GM18867 (cell line): ENCODE measurements at regions not wholly inside any gene's neighbourhood (a gene's known extent, or its start where the extent isn't known, plus 50 kb on each side); places are given as distances from the start of the nearest gene placed in this dataset.

Source experiments
- ATAC-seq: cut with Tn5 transposase; IDR thresholded peaks from one replicate; pipeline ENCODE4 v1.9.1; 2021; ENCODE audit warnings: mild to moderate bottlenecking, moderate library complexity; ENCODE audit not compliant: unreplicated experiment

DNA sequence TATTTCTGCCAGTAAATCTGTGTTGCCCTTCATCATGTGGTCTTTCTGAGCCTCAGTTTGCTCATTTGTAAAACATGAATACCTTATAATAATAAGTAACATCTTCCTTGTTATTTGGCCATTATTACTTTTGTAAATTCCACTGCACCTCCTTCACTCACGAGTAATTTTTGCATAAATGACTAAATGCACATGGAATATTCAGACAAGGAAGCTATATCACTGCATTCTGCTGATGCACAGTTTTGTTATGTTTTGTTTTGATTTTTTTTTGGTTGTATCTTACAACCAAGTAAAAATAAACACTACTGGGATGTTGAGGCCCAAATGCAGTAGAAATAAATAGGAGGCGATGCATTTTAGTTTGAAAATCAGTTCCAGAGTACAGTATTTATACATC is 185.3 kb upstream of the POU3F3 start:
- no peak for ATAC-seq

DNA sequence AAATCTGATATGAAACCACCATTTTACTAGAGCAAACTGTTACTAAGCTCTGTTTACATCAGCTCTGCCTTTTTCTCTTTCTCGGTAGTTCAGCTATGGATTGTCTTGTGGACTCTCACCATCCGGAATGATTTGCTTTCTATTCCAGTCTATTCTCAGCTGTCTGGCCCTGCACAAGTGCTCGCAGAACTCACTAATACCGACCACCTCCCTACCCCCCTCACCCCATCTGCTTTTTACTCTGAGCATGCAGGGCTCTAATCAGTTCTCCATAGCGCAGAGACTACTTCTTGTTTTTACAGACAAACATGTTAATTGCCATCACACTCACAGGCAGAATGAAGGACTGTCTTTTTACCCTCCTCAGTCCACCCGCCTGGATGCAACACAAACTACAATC is 180.7 kb upstream of the POU3F3 start:
- ATAC-seq = no peak

DNA sequence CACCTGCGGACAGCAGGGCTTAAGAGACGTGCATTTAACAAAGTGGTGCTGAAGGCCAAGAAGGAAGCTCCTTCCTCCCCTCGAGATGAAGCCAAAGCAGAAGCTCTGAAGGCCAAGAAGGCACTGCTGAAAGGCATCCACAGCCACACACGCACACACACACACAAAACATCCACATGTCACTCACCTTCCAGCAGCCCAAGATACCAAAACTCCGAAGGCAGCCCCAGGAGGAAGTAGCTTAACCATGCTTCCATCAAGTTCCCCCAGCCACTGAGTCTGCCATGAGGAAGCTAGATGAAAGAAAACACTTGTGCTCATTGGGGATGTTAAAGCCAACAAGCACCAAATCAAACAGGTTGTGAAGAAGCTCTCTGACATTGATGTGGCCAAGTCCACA is 175.7 kb upstream of the POU3F3 start:
- ATAC-seq = no peak

DNA sequence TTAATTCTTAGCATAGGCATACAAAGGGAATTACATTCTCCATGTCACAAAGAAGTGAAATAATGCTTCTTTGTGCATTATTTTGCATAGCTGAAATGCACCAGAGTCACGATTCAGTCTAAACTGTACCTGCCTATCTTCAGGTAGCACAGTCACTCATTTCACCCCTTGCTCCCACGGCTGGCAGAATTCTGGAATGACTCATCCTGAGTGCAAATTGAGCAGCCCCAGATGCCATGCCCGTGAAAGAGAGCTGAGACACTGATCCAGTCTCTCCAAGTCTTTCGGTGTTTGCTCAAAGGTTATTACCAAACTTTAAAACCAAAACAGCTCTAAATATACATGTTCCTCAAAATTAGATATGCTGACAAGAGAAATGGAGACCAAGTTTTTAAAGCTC is 168.3 kb upstream of the POU3F3 start:
- no peak for ATAC-seq

DNA sequence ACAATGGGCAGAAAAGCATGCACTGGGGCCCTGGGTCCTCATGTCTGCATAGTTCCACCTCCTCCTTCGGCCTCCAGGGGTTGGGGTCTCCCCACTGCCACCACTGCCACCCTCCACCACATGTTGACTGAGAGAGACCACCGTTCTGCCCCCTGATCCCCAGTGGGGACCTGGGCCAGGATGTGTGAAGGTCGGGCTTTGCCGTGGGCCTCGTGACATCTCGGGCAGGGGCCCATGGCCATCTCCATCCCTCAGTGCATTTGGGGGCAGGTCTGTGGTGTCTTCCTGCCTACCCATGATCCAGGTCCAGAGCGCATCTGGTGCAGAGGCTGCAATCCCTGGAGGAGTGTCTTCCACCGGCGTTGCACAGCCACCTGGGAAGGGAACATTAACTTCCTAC is 166.8 kb upstream of the POU3F3 start:
- no peak for ATAC-seq

DNA sequence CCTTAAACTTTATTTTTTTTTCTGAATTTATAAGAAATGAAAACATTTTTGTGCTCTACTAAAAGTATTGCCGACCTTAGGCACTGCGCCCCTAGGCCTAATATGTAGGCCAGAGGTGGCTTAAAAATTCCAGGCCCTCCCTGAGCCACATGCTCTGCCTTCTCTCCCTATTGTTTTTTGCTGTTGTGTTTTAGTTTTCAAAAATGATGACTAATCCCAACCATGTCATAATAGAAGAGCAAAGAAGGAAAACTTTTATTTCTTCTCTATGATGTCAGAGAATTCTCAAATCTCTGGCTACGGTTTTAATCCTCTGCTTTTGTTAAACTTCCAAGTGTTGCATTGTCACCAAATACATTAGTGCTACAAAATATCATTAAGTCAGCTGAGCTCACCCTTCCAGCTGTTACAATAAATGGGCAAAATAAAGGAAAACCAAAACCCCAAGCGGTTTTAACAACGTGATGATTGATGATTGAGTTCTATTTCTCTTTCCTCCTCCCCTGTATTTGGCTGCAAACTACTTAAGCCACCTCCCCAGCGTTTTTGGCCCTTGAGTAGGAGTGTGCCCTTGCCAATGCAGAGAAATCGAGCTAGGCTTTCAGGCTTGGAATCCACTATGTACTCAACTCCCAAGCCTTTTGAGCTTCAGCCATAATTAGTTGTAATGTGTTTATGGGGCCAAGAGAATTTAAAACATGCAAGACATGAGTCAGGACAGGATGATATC is 163.5 kb upstream of the POU3F3 start:
- no peak for ATAC-seq

DNA sequence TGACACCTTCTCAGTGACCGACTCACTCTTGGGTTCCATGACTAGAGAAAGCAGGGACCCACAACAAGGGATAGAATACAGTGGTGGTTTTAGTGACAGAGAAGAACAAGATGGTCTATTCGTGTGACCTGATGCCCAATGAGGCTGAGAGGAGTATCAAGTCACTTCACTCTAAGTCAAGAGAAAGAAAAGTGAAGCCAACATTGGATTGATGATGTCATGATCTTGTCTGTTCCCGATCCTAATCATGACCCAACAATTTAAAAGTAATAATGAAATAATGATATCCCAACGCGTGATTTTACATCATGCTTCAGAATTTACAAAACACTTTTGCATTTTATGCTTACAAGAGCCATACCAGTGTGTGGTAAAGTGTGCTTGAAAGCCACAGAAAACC is 155.6 kb upstream of the POU3F3 start:
- no peak for ATAC-seq

DNA sequence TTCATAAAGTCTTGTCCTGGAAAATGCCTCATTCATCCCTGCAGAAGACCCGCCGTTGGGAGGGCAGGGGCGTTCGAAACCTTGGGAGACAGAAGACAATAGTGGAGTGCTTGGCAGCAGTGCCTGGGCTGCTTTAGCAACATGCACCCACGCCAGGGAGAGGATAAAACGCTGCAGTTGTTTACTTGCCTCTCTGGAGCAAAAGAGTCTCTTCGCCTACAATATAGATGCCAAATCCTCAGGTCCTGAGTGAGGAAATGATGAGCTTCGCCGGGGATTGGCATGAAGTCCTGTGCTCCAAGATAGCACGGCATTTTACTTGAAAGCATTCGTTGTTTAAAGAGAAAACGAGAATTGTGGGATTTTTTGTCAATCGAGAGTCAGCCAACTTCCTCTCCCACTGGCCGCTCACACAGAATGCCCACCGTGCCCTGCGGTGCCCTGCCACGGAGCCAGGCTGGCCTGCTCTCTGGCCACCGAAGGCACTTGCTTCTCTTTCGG is 152.5 kb upstream of the POU3F3 start:
- no peak for ATAC-seq

DNA sequence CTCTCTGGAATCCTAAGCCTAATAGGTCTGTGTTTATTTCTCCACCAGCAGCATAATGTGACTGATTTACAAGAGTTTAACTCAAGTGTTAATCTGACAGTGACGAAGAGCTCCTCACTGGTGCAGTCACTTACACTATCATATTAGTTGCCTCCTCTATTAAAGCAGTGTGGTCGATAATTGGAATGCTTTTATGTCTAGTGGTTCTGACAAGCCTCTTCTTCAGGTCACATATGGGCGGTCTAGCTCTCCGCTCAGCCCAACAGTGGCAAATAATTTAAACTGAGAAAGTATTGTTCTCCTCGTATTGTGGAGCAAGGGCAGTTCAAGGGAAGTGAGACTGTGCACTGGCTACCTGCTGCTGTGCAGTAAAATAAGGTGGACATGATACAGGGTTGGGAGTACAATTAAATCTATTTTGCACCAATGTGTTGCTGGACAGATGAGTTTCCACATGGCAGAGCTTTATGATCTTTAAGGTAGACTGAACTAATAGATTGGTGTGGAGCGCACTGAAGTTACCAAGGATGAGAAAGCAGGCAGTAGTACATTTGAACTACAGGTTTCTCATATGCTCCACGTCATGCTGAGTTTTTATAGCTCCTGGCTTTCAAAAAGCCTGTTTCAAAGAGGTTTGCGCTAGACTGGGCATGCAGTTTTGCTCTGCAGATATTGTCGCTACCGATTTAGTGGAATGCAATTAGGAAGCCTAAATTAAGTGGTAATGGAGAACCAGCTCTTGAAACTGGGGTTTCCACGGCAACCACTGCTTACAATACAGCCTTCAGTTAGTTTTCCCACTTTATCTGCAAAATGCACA is 151.7 kb upstream of the POU3F3 start:
- no peak for ATAC-seq

DNA sequence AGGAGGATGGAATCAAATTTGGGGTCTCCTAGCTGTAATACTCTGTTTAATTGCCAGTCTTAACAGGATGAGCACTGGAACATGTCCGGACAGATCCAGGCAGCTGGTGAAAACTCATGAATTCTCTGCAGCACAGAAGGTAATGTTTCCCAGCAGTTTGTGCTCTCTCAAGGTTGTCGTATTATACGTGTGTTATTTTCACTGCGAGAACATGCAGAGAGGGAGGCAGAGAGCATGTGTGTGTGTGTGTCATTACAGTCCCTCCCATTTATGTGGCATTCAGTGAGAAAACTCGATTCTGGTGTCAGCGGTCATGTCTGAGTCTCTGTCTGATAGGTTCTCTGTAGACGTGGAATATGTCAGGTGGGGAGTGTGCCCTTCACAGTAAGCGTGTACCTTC is 150.2 kb upstream of the POU3F3 start:
- ATAC-seq = no peak

DNA sequence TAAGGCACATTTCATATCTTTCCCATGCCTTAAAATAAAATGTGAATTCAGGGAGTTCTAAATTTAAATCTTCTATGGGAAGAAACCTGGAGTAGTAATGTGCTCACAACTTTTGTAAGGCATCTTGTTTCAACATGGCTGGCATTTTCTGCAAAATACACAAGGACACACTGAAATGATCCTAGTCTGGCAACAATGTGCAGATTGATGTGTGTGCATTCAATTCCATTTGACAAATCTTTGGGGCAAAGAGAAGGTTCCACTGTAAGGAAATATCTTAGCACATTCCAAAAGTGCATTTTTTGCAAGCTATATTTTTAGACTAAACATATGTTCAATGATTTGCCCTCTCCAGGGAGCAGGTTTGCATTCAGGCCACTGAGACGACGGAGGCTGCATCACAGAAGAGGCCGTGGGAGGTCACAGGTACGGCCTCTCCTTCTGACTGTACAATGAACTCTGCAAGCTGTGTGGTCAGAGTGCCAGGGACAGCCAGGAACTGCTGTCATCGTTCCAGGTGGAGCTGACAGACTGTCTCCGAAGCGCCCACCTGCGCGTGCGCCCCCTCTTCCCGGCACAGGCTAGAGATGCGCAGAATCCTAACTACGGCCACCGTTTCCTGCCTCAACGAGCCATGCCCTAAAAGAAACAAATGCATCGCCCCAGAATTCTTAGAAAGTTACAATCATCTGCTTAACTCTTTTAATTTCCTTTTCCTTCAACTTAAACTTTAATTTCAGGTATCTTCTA is 149.2 kb upstream of the POU3F3 start:
- ATAC-seq = no peak

DNA sequence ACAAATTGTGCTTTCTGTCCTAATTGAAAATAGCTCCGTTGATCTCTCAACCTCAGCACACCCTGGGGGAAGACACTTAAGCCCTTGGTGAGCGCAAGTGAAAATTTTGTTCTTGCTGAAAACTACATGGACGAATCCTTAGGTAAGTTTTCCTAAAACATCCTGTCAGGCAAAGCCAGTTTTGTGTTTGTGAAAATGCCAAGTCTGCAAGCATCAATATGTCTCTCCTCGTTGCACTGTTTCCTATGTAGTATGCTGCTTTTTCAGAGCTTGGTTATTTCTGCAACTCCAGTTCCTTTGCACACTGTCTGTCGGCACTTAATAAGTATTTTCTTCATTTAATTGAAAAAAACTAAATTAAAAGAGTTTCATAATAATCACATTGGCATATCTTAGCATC is 146.9 kb upstream of the POU3F3 start:
- no peak for ATAC-seq

DNA sequence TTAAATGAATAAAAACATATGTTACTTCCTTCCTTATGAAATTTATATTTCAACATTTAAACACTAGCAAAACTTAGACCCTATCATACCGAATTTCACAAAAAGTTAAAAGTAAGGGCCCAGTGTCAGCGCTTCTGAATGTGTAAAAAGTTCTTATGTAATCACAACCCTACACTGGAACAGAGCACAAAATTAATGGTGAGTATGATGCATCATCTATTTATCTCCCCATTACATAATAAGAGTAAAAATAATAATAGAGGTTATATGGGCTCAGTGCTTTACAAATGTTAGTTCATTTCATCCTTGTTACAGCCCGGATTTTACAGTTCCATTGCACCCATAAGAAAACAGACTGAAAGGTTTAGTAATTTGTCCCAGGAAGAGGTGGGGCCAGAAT is 144.9 kb upstream of the POU3F3 start:
- ATAC-seq = no peak

DNA sequence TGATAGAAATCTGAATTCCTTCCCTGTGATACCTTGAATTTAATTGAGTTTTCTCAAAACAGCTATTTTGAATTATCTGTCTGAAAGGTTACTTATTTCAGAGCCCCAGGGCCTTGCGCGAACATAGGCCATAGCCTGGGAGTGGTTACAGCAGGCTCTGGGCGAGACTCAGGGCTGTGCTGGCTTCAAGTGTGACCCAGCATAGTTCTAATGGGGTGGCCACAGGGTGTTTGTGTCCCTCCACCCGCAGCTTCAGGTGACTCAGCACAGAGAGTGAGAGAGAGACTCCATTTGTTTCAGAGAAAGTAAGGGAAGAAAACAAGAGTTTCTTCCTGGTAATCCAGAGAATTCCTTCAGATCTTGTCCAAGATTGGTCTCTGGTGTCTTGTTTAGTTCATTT is 137.9 kb upstream of the POU3F3 start:
- no peak for ATAC-seq

DNA sequence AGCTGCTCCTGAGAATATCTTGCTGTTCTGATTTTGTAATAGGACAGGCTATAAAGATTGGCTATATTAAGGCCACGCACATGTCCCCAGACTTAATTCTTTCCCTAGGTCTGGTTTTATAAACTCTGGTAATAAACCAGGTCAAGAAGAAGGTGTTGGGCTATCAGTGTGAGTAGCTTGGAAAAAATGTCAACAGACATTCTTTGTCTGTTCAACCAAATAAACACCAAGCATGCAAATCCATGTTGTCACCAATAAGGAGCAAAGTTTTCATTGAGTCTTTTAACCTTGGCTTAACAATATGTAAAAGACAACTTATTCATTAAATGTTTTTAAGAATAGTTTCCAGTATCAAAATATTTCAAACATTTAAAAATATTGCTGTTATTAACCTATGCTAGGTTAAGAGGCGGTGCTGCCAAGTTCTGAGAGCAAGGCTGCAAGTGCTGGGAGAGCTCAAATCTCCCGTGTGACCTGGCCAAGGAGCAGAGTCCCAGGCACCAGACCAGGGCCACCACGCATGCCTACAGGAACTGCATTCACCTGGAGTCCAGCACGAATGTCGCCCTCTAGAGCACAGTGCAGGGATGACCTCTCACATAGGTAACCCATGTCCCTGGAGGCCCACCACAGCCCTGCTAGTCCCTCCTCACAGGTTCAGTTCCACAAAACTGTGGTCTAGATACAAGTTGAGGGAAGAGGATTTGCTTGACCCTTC is 120.5 kb upstream of the POU3F3 start:
- peak; percentile 93 for ATAC-seq

DNA sequence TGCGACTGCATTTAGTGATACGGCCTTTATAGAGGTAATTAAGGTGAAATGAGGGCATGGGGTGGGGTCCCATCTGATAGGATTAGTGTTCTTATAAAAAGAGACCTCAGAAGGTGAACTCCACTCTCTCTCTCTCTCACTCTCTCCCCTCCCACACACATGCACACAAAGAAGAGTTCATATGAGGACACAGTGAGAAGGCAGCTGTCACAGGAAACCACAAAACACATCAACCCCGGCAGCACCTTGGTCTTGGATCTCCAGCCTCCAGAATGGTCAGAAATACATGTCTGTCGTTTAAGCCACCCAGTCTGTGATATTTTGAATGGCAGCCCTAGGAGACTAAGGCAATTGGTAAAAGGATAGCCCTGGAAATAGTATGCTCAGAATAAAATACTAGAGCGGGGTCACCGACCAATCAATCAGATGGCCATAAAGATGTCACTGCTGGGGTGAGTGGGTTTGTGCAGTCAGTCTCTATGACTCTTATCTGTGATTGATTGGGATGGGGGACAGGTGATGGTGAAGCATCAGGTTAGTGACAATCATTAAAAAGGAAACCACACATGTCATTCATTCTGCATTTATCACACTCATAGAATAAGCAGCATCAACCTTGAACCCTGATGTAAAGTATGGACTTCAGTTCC is 118.9 kb upstream of the POU3F3 start:
- ATAC-seq = peak; percentile 64

DNA sequence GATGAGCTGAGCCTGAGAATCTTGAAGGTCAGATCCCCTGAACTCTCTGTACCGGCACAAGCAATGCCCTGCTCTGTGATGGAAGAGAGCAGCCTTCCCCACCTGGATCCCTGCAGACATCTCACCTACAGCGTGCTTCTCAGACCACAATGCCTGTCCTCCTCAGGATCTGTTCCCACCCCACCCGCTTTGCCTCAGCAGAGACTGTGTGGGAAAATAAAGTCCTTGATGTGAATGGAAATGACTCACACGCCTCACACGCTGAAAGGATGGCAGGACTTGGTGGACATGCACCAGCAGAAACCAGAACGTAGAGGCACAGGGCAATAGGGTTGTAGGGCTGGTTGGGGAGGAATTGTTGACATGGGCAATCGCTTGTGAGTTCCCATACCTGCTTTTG is 117.9 kb upstream of the POU3F3 start:
- ATAC-seq = no peak

DNA sequence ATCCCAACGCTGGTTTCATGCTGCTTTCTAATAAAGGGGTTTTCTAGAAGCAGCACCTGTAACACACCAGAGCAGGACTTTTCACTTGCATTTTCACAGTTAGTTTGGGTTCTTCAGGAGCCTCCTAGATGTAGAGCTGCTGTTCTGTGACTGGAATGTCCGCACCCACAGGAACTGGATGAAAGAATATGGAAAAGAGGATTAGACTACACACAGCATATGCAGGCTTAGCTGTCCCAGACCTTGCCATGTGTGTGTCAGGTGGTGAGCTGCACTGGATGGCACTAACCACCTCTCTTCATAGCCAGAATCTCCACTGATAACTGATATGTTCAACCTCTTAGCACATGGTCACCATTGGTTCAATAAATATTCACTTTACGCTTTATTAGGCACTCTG is 112.1 kb upstream of the POU3F3 start:
- no peak for ATAC-seq

DNA sequence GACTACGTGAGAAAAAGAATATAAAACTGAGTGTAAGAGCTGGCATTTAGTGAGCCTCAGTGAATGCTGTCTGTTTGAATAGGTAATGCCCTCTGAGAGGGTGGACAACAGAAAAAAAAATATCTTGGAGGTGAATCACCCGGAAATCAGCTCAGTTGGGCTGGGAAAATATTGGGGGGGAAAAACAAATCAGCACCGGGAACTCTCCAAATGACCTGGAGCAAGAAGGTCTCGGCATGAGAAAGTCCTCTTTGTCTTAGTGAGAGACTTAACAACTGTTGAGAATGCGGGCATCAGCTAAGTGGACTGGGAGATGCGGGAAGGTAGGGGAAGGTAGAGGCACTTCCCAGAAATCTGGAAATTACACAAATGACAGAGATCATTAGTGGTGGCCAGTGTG is 109.4 kb upstream of the POU3F3 start:
- ATAC-seq = no peak

DNA sequence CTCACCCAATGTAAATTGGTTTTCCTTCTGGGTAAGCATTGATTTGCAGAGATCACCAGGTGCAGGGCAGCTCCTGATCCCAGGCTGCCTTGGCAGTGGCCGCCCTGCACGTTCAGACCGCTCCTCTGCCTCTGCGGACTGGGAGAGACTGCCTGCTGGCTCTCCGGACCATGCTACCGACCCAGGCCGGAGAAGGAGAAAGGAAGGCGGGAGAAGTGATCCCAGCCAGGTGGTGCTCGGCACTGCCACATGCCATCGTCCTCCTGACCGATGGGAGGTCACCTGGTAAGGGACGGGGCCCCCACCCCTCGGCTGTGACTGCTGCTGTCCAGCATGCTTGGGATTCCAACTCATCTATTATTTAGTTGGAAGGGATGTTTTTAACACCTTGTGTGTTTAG is 108.1 kb upstream of the POU3F3 start:
- ATAC-seq = no peak

DNA sequence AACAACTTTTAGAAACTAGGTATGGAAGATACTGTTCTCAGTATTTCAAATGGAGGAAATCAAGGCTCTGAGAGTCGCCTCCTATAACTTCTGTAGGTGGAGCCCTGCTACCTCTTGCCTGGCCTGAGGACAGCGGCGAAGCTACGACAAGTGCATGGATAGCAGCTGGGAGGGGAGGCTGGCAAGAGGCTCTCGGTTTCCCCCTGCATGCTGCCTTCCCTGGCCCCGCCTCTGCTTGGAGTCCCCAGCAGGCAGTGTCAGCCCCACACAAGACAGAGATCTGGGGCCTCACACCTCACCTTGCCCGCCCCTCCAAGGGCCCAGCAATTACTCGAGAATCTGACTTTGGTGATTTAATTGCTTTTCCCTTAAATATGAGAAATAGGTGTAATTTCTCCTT is 107.6 kb upstream of the POU3F3 start:
- no peak for ATAC-seq
